IMR-90 (cell line): ENCODE measurements at regions not wholly inside any gene's neighbourhood (a gene's known extent, or its start where the extent isn't known, plus 50 kb on each side); places are given as distances from the start of the nearest gene placed in this dataset.

Experiments
- ATAC-seq: fragments of 200-7000 bp; cut with Tn5 transposase; 2 replicates; pipeline ENCODE4 v1.9.1; 2020; ENCODE audit warnings: low read depth, mild to moderate bottlenecking, moderate library complexity
- BruUV-seq: library from RNA; stranded (reverse); fragments of 400-500 nt; replicated peaks from 2 replicates; lab custom pipeline; 2021; lab: Mats Ljungman, UMichigan
- CTCF ChIA-PET: fragments of 300-600 bp; formaldehyde crosslinking; extraction: SDS; loops from one replicate; lab custom pipeline; 2021; ENCODE audit warnings: antibody characterized with exemption; lab: Yijun Ruan, JAX
- POLR2A ChIA-PET: fragments of 300-600 bp; sonication (Branson Sonifier 250); formaldehyde crosslinking; loops from one replicate; lab custom pipeline; 2022; ENCODE audit warnings: antibody characterized with exemption; ENCODE audit not compliant: unreplicated experiment; lab: Charles Lee
- DNase-seq: peaks from one replicate; pipeline ENCODE4 v3.0.0; 2013
- H2AFZ ChIP-seq: replicated peaks from 2 replicates; pipeline ENCODE3; 2013; ENCODE audit warnings: low read length, mild to moderate bottlenecking; ENCODE audit not compliant: poor library complexity
- H2AK5ac ChIP-seq: 2 replicates; pipeline ENCODE4 v1.6.1; 2013; ENCODE audit warnings: low read depth, low read length, inconsistent platforms
- H2AK9ac ChIP-seq: replicated peaks from 2 replicates; pipeline ENCODE3; 2013; ENCODE audit warnings: mild to moderate bottlenecking, low read depth, low read length, moderate library complexity; ENCODE audit not compliant: poor library complexity
- H2BK120ac ChIP-seq: 2 replicates; pipeline ENCODE4 v1.6.1; 2013; ENCODE audit warnings: low read depth, low read length, inconsistent platforms
- H2BK15ac ChIP-seq: 3 replicates; pipeline ENCODE4 v1.6.1; 2013; ENCODE audit warnings: low read depth, low read length, inconsistent platforms
- H2BK20ac ChIP-seq: 2 replicates; pipeline ENCODE4 v1.6.1; 2013; ENCODE audit warnings: low read depth, mild to moderate bottlenecking, inconsistent platforms, low read length, moderate library complexity
- H2BK5ac ChIP-seq: 2 replicates; pipeline ENCODE4 v1.6.1; 2013; ENCODE audit warnings: mild to moderate bottlenecking, low read depth, low read length, inconsistent platforms; ENCODE audit not compliant: poor library complexity, severe bottlenecking
- H3K14ac ChIP-seq: replicated peaks from 2 replicates; pipeline ENCODE4 v1.6.1; 2013; ENCODE audit warnings: low read depth, low read length, inconsistent platforms
- H3K18ac ChIP-seq: 2 replicates; pipeline ENCODE4 v1.6.1; 2013; ENCODE audit warnings: low read depth, low read length, control low read depth
- H3K23ac ChIP-seq: 2 replicates; pipeline ENCODE4 v1.6.1; 2013; ENCODE audit warnings: low read depth, low read length, inconsistent platforms
- H3K27ac ChIP-seq: 2 replicates; pipeline ENCODE4 v1.5.1; 2013; ENCODE audit warnings: mild to moderate bottlenecking, control low read depth, low read length; ENCODE audit not compliant: insufficient read depth
- H3K27me3 ChIP-seq: 2 replicates; pipeline ENCODE4 v1.6.1; 2013; ENCODE audit warnings: low read length; ENCODE audit not compliant: control insufficient read depth, insufficient read depth
- H3K36me3 ChIP-seq: 2 replicates; pipeline ENCODE4 v1.6.1; 2013; ENCODE audit warnings: low read length, mixed read lengths; ENCODE audit not compliant: control insufficient read depth, insufficient read depth
- H3K4ac ChIP-seq: 2 replicates; pipeline ENCODE4 v1.6.1; 2013; ENCODE audit warnings: low read depth, low read length, inconsistent platforms
- H3K4me1 ChIP-seq: 2 replicates; pipeline ENCODE4 v1.6.1; 2013; ENCODE audit warnings: low read length, mixed read lengths; ENCODE audit not compliant: control insufficient read depth, insufficient read depth
- H3K4me2 ChIP-seq: 2 replicates; pipeline ENCODE4 v1.6.1; 2013; ENCODE audit warnings: low read depth, mild to moderate bottlenecking, control low read depth, low read length, moderate library complexity
- H3K4me3 ChIP-seq: 2 replicates; pipeline ENCODE4 v1.5.1; 2013; ENCODE audit warnings: low read depth, mild to moderate bottlenecking, control low read depth, low read length, moderate library complexity; ENCODE audit not compliant: insufficient read depth
- H3K56ac ChIP-seq: 2 replicates; pipeline ENCODE4 v1.6.1; 2013; ENCODE audit warnings: low read length, inconsistent platforms; ENCODE audit not compliant: insufficient read depth; ENCODE audit errors: extremely low read depth
- H3K79me1 ChIP-seq, 2 experiments: 2 replicates each; pipeline ENCODE4 v1.6.1; 2013; ENCODE audit warnings: low read length in 2 of 2, inconsistent platforms in 1 of 2, low read depth in 1 of 2
- H3K9ac ChIP-seq: 2 replicates; pipeline ENCODE4 v1.6.1; 2013; ENCODE audit warnings: low read depth, low read length, control low read depth
- H3K9me1 ChIP-seq: 2 replicates; pipeline ENCODE4 v1.6.1; 2013; ENCODE audit warnings: low read length, inconsistent platforms; ENCODE audit not compliant: insufficient read depth
- H3K9me3 ChIP-seq: 2 replicates; pipeline ENCODE4 v1.6.1; 2013; ENCODE audit warnings: low read length; ENCODE audit not compliant: control insufficient read depth, insufficient read depth
- H4K20me1 ChIP-seq: 2 replicates; pipeline ENCODE4 v1.6.1; 2013; ENCODE audit warnings: low read length, inconsistent platforms; ENCODE audit not compliant: insufficient read depth
- H4K5ac ChIP-seq: 2 replicates; pipeline ENCODE4 v1.6.1; 2013; ENCODE audit warnings: mild to moderate bottlenecking, low read depth, low read length, control low read depth
- H4K8ac ChIP-seq, 2 experiments: 2 replicates each; pipeline ENCODE4 v1.6.1; 2013; ENCODE audit warnings: low read depth in 2 of 2, low read length in 2 of 2, control low read depth in 1 of 2, inconsistent platforms in 1 of 2
- H4K91ac ChIP-seq: 2 replicates; pipeline ENCODE4 v1.6.1; 2013; ENCODE audit warnings: low read depth, low read length, inconsistent platforms; ENCODE audit not compliant: insufficient read depth
- BHLHE40 ChIP-seq: fragments of 150-350 bp; IDR thresholded peaks from 2 replicates; pipeline ENCODE4 v1.6.1; 2016; ENCODE audit warnings: mild to moderate bottlenecking, low read depth, low read length
- CHD1 ChIP-seq: IDR thresholded peaks from 2 replicates; pipeline ENCODE4 v1.6.1; 2012; ENCODE audit warnings: low read depth, low read length, improper control_type of control experiment
- FOS ChIP-seq: fragments of 150-350 bp; IDR thresholded peaks from 2 replicates; pipeline ENCODE4 v1.6.1; 2016; ENCODE audit warnings: low read depth, low read length
- MAZ ChIP-seq: IDR thresholded peaks from 2 replicates; pipeline ENCODE4 v1.6.1; 2012; ENCODE audit warnings: low read depth, mild to moderate bottlenecking, low read length, improper control_type of control experiment, moderate library complexity, borderline replicate concordance
- NFE2L2 ChIP-seq: fragments of 150-350 bp; IDR thresholded peaks from 2 replicates; pipeline ENCODE4 v1.6.1; 2016; ENCODE audit warnings: low read depth, mild to moderate bottlenecking, low read length
- RFX5 ChIP-seq: IDR thresholded peaks from 2 replicates; pipeline ENCODE4 v1.8.0; 2012; ENCODE audit warnings: low read depth, mild to moderate bottlenecking, low read length, moderate library complexity
- WGBS, 2 experiments: methylation state at CpG; one replicate each; pipeline versions ENCODE4 v1.1.5 to v1.1.7; 2013; ENCODE audit warnings: missing lambda C conversion rate in 2 of 2; ENCODE audit not compliant: insufficient read length in 1 of 2; ENCODE audit errors: extremely low coverage in 2 of 2; 5-methylcytosine and 5-hydroxymethylcytosine counted together
- dilution Hi-C: fragments of 300-500 bp; cut with HindIII; formaldehyde crosslinking; loops from one replicate; pipeline ENCODE4 v1.14.3; 2018; ENCODE audit warnings: low sequenced_read_pairs; ENCODE audit not compliant: unreplicated experiment
- in situ Hi-C: fragments of 300-500 bp; cut with MboI; formaldehyde crosslinking; loops from 3 replicates; pipeline ENCODE4 v1.14.3; 2019; ENCODE audit warnings: low sequenced_read_pairs, inconsistent platforms, mixed read lengths
- intact Hi-C: fragments of 100-400 bp; cut with micrococcal nuclease; formaldehyde crosslinking; loops from 2 replicates; pipeline ENCODE4 v1.10.0; 2022
- TF ChIP-seq, protein P1 (sequence below): fragments of 150-350 bp; IDR thresholded peaks from 2 replicates; pipeline ENCODE4 v1.6.1; 2017; ENCODE audit warnings: mild to moderate bottlenecking, antibody characterized with exemption, low read length, low read depth
- TF ChIP-seq, protein P2 (sequence below): conservative IDR thresholded peaks from 2 replicates; pipeline ENCODE4 v1.5.1; 2012; ENCODE audit warnings: mild to moderate bottlenecking, low read depth, low read length, improper control_type of control experiment
- TF ChIP-seq, protein P3 (sequence below): fragments of 150-350 bp; IDR thresholded peaks from 2 replicates; pipeline ENCODE4 v1.6.1; 2016; ENCODE audit warnings: low read depth, mild to moderate bottlenecking, low read length, moderate library complexity, borderline replicate concordance

DNA sequence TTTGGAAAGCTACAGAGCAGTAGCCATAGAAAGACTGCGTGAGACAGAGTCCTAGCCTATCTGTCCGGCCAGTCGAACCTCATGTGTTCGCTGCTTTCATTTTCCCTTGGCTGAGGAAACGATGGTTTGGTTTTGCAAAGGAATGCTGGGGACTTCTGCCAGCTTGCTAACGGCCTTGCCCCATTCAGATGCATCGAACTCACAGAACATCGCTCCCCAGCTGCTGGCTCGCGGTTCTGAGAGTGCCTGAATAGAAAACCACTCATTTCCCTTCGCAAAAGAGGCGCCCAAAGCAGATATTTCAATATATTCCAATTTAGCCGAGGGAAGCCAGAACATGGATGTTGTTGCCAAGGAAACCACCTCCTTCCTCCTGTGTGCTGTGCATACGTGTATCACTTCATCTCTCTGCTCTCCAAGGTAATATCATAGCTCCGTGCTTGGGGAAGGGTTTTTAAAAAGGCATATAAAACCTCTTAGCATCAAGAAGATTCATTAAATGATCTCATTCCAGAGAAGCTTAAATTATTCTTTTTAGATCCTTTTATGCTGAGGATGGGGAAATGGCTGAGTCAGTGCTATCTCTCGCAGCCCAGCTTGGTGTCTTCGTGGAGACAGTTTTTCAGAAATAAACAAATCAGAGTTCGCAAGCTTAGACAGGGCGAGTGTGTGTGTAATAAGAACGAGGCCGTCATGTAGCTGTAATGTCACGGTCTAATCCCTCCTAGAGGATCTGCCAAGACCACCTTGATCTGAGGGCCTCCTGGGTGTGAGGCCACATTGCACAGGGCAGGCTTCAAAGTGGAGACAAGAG is 215.2 kb downstream of the RPS24 start (continued):
- TF ChIP-seq, protein P1, sequence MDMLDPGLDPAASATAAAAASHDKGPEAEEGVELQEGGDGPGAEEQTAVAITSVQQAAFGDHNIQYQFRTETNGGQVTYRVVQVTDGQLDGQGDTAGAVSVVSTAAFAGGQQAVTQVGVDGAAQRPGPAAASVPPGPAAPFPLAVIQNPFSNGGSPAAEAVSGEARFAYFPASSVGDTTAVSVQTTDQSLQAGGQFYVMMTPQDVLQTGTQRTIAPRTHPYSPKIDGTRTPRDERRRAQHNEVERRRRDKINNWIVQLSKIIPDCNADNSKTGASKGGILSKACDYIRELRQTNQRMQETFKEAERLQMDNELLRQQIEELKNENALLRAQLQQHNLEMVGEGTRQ: no peak
- TF ChIP-seq BHLHE40: no peak

DNA sequence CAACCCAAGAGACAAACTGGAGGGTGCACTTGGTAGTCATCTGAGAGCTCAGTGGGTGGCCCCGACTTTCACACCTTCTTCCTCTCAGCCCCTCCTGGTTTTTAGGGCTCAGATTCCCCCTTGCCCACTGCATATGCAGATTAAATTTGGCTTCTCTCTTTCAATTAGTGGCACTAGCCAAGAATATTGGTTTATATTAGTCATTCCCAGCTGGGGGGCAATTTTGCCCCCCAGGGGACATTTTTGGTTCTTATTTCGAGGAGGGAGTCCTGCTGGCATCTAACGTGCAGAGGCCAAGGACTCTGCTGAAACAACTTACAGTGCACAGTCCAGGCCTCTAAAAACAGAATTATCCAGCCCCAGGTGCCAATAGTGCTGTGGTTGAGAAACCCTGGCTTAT is 216.0 kb downstream of the RPS24 start:
- in situ Hi-C loops: no loop called here
- no peak overlapping the region; the same call in 1 of the 2 replicates for H3K4me2 ChIP-seq
- no peak overlapping the region for H3K4me3 ChIP-seq
- TF ChIP-seq RFX5 (no peak), CHD1 (no peak), BHLHE40 (no peak), NFE2L2 (no peak), FOS (no peak), MAZ (no peak)
- TF ChIP-seq, protein P1: no peak
- TF ChIP-seq, protein P2, sequence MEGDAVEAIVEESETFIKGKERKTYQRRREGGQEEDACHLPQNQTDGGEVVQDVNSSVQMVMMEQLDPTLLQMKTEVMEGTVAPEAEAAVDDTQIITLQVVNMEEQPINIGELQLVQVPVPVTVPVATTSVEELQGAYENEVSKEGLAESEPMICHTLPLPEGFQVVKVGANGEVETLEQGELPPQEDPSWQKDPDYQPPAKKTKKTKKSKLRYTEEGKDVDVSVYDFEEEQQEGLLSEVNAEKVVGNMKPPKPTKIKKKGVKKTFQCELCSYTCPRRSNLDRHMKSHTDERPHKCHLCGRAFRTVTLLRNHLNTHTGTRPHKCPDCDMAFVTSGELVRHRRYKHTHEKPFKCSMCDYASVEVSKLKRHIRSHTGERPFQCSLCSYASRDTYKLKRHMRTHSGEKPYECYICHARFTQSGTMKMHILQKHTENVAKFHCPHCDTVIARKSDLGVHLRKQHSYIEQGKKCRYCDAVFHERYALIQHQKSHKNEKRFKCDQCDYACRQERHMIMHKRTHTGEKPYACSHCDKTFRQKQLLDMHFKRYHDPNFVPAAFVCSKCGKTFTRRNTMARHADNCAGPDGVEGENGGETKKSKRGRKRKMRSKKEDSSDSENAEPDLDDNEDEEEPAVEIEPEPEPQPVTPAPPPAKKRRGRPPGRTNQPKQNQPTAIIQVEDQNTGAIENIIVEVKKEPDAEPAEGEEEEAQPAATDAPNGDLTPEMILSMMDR: no peak
- TF ChIP-seq, protein P3, sequence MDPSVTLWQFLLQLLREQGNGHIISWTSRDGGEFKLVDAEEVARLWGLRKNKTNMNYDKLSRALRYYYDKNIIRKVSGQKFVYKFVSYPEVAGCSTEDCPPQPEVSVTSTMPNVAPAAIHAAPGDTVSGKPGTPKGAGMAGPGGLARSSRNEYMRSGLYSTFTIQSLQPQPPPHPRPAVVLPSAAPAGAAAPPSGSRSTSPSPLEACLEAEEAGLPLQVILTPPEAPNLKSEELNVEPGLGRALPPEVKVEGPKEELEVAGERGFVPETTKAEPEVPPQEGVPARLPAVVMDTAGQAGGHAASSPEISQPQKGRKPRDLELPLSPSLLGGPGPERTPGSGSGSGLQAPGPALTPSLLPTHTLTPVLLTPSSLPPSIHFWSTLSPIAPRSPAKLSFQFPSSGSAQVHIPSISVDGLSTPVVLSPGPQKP: no peak

More for the DNA sequence above, 216.0 kb downstream of the RPS24 start:
- ChIA-PET POLR2A (no interaction called here), CTCF (interaction anchor here (0.5 to 2.5 kb wide), 2 partner anchors 9 to 18 kb away, joined by 3 to 5 read pairs; no protein-coding TSS in a partner anchor)
- peak overlapping the region; percentile 61 for H3K23ac ChIP-seq
- DNase-seq: no peak
- peak overlapping the region; percentile 86 for H4K91ac ChIP-seq
- H2BK15ac ChIP-seq: peak overlapping the region; percentile 88; the same call in 2 of the 3 replicates
- no peaks in the 10 kb centered on the region for H3K27me3 ChIP-seq
- peak overlapping the region; percentile 88 for H2BK20ac ChIP-seq
- H3K9ac ChIP-seq: no peak overlapping the region
- BruUV-seq: no TSS peak
- peak overlapping the region; percentile 20 to 76; a peak in 3 of 4 replicates for H4K8ac ChIP-seq
- H4K20me1 ChIP-seq: no peaks in the 10 kb centered on the region
- H3K18ac ChIP-seq: peak overlapping the region; percentile 11
- ATAC-seq: no peak
- intact Hi-C loops (no loop called here), dilution Hi-C loops (no loop called here)
- no peak overlapping the region for H2BK5ac ChIP-seq
- 0 out of 4 replicates have a peak, but pooled peaks cover 0 to under 1% of the 10 kb centered on the region in 2 experiments for H3K79me1 ChIP-seq
- H3K9me3 ChIP-seq: no peaks in the 10 kb centered on the region
- H3K56ac ChIP-seq: no peak overlapping the region
- peak overlapping the region; percentile 64 for H3K14ac ChIP-seq
- H4K5ac ChIP-seq: peak overlapping the region; percentile 3; the same call in 1 of the 2 replicates
- H3K4me1 ChIP-seq: peaks cover 15% of the 10 kb centered on the region
- 0 out of 2 replicates have a peak overlapping the region, but pooled peaks have one; percentile 13 for H3K27ac ChIP-seq
- no peaks in the 10 kb centered on the region for H3K36me3 ChIP-seq
- peak overlapping the region; percentile 81 for H2AFZ ChIP-seq
- H3K4ac ChIP-seq: peak overlapping the region; percentile 83
- H2AK5ac ChIP-seq: peak overlapping the region; percentile 48; the same call in 1 of the 2 replicates
- H2BK120ac ChIP-seq: peak overlapping the region; percentile 94
- no CpG with 5 or more reads among the region's 3 CpGs for WGBS, 2 experiments
- H3K9me1 ChIP-seq: peaks cover 18% of the 10 kb centered on the region
- peak overlapping the region; percentile 6 for H2AK9ac ChIP-seq
